HG02610 (cell line): ENCODE measurements at regions not wholly inside any gene's neighbourhood (a gene's known extent, or its start where the extent isn't known, plus 50 kb on each side); places are given as distances from the start of the nearest gene placed in this dataset.

Experiments used
- ATAC-seq: cut with Tn5 transposase; IDR thresholded peaks from one replicate; pipeline ENCODE4 v1.9.1; 2021; ENCODE audit warnings: mild to moderate bottlenecking, moderate library complexity; ENCODE audit not compliant: unreplicated experiment

DNA sequence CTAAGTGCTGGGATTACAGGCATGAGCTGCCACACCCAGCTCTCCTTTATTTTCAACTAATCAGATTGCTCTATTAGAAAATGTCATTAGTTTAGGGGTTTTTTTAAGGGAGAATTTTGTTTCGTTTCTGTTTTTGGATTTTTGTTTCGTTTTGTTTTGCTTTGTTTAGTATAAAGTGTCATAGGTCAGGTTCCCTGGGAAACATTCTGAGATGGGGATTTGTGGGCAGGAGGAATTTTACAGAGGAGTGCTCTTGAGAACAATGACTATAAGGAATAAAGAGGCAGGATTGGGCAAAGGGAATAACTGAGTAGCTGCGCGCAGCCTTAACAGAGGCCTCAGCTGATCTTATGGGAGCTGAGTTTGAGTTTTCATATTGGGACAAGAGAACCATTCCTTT lies 86.8 kb upstream of the NR2F2 start:
- ATAC-seq, result no peak

GRCh38 chr15:96245252-96245651 lies 85.2 kb upstream of the NR2F2 start:
- no peak for ATAC-seq

GRCh38 chr15:96246057-96246456 lies 84.4 kb upstream of the NR2F2 start:
- ATAC-seq, result no peak

GRCh38 chr15:96247621-96248305 lies 82.7 kb upstream of the NR2F2 start:
- no peak for ATAC-seq

GRCh38 chr15:96252148-96252547 lies 78.4 kb upstream of the NR2F2 start:
- no peak for ATAC-seq

- ATAC-seq, result no peak
Measured at GRCh38 chr15:96253006-96253747, 77.3 kb upstream of the NR2F2 start.

DNA sequence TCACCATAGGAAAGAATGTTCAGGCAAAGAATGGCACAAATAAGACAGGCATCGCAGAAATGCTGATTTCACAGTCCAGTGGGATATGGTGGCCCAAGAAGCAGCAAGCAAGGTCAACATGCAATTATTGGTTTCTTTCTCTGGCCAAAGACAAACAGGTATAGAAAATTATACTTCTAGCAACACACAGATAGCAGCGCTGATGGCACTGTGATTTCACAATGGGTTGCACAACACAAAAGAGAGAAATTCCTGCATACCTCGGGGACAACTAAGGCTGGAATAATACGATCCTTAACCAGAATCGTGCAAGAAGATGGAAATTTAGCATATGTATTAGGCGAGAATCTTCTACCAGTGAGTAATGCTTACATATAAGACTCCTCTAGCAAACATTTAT lies 76.3 kb upstream of the NR2F2 start:
- ATAC-seq, result no peak

DNA sequence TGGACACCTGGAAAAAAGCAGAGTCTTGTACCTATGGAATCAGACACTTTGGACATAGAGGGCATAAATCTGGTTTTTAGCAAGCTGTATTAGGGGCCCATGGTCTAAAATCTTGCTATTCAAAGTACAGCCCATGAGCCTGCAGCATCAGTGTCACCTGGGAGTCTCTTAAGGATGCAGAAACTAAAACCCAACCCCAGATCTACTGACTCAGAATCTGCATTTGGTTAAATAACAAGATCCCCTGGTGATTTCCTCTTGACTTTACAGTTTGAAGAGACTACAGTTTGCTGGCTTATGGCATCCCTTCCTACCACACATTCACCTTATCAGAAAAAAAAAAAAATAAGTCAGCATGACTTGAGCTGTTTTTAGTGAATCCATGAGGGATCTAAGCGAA lies 74.9 kb upstream of the NR2F2 start:
- peak; percentile 70 for ATAC-seq

- peak; percentile 77 for ATAC-seq
Measured at GRCh38 chr15:96261575-96262034, 68.9 kb upstream of the NR2F2 start.

DNA sequence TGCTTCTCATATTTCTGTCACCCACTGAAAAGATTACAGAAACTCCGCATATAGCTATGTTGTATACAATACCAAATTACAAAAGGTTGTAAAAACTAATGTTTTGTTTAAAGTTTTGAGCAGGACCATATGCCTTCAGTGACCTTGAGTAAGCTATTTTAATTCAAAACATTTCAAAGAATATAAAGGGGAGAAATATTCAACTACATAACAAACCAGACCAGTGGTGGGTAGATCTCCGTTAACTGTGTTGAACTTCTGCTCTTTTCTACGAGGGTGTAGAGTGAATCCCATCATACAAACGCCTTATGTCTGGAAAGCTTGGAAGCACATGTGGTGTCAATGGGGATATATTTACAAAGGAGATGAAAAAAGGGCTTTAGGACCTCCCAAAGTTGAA lies 68.4 kb upstream of the NR2F2 start:
- ATAC-seq, result no peak

GRCh38 chr15:96262549-96263489 lies 67.7 kb upstream of the NR2F2 start:
- ATAC-seq, result no peak

- ATAC-seq, result no peak
Measured at GRCh38 chr15:96264351-96264798, 66.1 kb upstream of the NR2F2 start.

- no peak for ATAC-seq
Measured at GRCh38 chr15:96264801-96265515, 65.5 kb upstream of the NR2F2 start.

DNA sequence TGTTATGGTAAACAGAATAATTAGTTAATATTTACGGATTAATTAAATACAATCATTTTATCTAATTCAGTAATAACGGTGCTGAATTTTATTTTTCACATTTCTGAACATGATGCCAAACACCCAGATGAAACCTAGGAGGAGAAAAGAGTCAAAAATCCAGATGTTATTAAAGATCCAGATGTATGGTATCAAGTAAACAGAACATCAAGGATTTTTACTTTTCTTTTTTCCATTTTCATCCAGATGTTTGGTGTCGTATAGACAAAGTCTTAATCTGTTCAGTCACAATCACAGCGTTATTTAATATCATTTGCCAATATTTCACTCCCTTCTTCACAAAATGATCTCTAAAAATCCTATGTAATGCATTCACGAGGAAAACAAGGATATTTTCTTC lies 64.0 kb upstream of the NR2F2 start:
- ATAC-seq, result no peak

DNA sequence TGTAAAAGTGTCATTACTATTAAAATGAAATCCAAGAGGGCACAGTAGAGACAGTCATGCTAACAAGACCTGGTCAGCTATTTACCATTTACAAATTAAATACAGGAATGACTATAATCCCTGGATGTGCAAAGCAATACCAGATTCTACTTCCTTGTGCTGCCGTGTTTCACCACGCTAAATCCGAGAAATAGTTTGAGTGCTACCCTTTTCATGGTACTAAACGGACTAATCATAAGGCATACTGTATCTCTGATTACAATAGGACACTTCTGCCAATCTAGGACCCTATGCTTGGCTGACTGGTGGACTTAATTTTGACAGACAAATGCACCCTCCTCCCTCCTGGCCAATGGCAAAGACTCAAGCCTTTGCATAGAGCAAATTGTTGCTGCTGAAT lies 63.0 kb upstream of the NR2F2 start:
- no peak for ATAC-seq

GRCh38 chr15:96268442-96269204 lies 61.9 kb upstream of the NR2F2 start:
- no peak for ATAC-seq

DNA sequence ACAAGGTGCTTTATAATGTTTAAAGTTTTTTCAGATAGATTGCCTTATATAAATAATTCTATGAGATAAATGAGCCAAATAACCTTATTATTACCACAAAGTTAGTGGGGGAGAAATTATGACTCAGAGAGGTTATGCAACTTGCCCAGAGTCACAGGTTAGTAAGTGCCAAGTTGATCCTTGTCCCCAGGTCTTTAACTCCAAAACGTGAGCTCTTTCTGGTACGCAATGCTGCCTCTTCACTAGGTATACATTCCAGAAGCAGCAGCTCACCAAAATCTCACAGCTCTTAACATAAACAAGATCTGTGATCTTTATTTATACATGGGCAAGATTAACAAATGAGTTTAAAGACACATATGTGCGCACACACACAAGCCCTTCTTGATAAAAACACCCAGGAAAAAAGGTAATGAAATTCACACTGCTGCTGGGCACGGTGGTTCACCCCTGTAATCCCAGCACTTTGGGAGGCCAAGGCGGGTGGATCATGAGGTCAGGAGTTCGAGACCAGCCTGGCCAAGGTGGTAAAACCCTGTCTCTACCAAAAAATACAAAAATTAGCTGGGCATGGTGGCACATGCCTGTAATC lies 59.8 kb upstream of the NR2F2 start:
- ATAC-seq, result no peak

DNA sequence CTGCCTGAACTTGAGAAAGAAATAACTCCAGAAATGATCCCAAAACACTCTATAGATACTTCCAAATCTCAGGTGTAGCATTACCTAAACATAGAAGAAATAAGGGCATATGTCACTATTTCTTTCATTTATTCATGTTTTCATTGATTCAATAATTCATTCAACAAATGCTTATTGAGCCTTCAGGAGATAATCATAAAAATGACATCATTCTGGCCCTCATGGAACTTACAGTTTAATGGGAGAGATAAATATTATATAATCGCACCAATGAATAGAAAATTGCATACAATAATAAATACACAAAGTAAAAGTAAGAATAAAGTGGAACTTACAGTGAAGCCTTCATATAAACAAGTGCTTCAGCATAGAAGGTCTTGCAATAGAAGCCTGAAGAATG lies 58.1 kb upstream of the NR2F2 start:
- no peak for ATAC-seq

GRCh38 chr15:96273317-96274086 lies 57.0 kb upstream of the NR2F2 start:
- no peak for ATAC-seq
